Stimulated activated CD4-positive, alpha-beta T cell treated with anti-CD3 and anti-CD28 coated beads, Interleukin-15, amount 100 ng/mL, for 1 hour (primary cell): ENCODE measurements at regions not wholly inside any gene's neighbourhood (a gene's known extent, or its start where the extent isn't known, plus 50 kb on each side); places are given as distances from the start of the nearest gene placed in this dataset.

Experiments
- DNase-seq, 2 donors: peaks; one replicate each; pipeline ENCODE4 v3.0.0-alpha.2; 2020; ENCODE audit warnings: low read depth in 1 of 2, low spot score in 1 of 2

DNA sequence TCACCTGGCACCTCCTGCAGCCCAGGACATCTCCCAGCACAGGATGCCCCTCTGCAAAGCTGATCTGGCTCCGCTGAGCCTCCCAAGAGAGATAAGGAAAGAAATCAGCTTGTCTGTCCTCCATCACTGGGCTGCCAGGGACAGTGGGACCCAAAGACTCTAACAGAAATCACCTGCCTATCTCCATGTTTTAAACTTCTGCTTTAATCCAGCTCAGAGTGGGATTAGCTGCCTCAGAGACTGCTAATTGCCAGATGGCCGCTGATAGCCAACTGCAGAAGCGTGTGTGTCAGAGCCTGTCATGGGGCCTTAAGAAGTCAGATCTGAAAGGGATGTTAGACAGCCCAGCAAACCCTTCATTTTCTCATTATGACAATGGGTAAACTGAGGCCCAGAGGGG lies 389.4 kb upstream of the KLHL29 start:
- no peak for DNase-seq

GRCh38 chr2:22996911-22997310 lies 388.1 kb upstream of the KLHL29 start:
- DNase-seq, result no peak

DNA sequence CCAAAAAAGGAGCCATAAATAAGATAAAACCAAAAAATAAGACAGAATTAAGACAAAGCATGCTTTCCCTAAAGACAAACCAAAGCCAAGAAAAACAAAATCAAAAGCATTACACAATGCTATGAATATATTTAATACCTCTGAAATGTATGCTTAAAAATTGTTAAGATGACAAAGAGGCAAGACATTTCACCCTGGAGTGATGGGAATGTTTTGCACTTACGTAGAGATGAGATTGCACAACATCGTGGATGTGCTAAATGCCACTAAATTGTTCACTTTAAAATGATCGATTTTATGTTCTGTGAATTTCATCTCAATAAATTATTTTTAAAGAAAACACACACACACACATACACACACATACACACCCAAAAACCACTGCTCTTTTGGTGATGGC lies 386.6 kb upstream of the KLHL29 start:
- no peak for DNase-seq

GRCh38 chr2:22999951-23000350 lies 385.0 kb upstream of the KLHL29 start:
- no peak for DNase-seq

GRCh38 chr2:23002234-23002633 lies 382.7 kb upstream of the KLHL29 start:
- DNase-seq, result no peak

GRCh38 chr2:23005469-23005868 lies 379.5 kb upstream of the KLHL29 start:
- DNase-seq, result no peak

- DNase-seq, result no peak
These were observed 377.2 kb upstream of the KLHL29 start for GRCh38 chr2:23007631-23008235.

DNA sequence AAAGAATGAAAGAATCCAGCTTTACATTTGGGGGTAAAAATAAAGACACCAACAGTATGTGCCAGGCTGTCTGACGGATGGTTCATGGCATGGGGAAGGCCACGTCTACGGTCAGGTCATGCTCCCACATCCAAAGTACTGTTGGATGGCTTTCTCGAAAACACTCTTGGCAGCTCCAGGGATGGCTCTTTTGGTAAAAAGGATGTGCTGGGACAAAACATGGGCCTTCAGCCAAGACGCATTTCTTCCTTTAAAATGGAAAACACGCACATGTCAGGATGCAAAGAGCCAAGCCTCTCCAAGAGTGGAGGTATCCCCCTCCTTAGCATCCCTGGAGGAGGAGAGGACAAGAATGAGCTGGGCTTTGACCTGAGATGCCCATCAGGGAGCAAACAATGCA lies 376.5 kb upstream of the KLHL29 start:
- DNase-seq, result no peak

DNA sequence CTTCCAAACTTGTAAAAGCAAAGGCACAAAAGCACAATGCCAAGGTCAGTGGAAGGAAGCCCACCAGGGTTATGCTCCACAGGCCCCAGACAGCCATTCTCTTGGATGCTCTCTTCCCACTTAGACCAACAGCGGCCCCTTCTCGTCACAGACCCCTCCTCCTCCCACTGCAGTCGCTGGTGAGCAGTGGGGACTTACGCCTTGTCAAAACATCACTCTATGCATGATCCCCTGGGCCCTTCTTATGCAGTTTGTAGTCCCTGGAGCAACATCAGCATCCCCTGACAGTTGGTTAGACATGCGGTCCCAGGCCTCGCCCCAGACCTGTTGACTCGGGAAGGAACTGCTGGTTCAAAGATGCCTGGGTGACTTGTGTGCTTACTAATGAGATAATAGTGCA lies 376.0 kb upstream of the KLHL29 start:
- no peak for DNase-seq

- no peak for DNase-seq
These were observed 375.3 kb upstream of the KLHL29 start for GRCh38 chr2:23009545-23010149.

DNA sequence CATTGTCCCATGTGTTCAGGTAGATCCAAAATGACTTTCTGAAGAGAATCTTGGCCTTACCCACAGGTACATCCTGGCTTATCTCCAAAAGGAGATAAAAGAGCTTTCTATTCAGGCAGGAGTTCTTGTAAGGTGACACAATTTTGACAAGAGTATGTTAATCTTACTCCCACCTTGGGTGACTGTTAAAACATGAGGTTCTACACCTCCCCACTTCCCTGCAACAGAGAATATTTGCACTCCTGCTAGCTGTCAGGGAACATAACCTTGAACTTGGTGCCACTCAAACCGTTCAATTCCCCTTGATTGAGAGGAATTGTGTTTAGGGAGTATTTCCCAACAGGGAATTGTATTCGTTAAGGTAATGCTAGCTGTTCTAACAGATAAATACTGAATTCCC lies 372.5 kb upstream of the KLHL29 start:
- DNase-seq, result no peak

GRCh38 chr2:23015651-23016200 lies 369.3 kb upstream of the KLHL29 start:
- no peak for DNase-seq

- no peak for DNase-seq
These were observed 365.5 kb upstream of the KLHL29 start for GRCh38 chr2:23019476-23019875.

- no peak for DNase-seq
These were observed 364.3 kb upstream of the KLHL29 start for GRCh38 chr2:23020659-23021058.

- no peak for DNase-seq
These were observed 363.5 kb upstream of the KLHL29 start for GRCh38 chr2:23021311-23022120.

DNA sequence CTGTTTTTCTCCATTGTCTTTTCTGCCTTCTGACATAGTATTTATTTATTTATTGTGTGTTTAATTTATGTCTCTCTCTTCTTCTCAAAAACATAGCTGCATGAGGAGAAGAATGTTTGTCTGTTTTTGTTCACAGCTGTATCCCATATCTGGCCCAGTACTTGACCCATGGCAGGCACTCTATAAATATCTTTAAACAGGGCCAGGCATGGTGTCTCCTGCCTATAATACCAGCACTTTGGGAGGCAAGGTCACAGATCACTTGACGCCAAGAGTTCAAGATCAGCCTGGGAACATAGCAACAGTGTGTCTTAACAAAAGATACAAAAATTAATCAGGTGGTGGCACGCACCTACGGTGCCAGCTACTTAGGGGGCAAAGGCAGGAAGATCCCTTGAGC lies 361.3 kb upstream of the KLHL29 start:
- DNase-seq, result no peak

DNA sequence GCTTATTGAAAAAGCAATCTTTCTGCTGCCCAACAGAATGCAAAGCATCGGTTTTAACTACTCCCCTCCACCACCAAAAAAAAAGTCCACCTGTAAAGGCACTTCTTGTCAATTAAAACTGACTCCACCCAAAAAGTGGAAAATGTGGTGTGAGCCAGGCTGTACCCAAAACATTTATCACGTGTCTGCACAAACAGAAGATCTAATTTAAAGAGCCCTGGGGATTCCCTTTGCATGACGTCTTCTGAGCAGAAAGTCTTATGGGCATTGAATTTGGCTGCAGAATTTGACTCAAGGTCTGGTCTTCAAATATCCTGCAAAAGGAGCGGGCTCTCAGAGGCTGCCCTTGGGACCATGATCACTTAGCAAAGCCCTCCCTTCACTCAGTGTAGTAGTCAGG lies 358.3 kb upstream of the KLHL29 start:
- DNase-seq, result no peak

GRCh38 chr2:23027396-23027795 lies 357.6 kb upstream of the KLHL29 start:
- DNase-seq, result no peak

GRCh38 chr2:23028106-23028505 lies 356.9 kb upstream of the KLHL29 start:
- no peak for DNase-seq

GRCh38 chr2:23029111-23029510 lies 355.9 kb upstream of the KLHL29 start:
- no peak for DNase-seq

- no peak for DNase-seq
These were observed 355.0 kb upstream of the KLHL29 start for GRCh38 chr2:23029951-23030350.

DNA sequence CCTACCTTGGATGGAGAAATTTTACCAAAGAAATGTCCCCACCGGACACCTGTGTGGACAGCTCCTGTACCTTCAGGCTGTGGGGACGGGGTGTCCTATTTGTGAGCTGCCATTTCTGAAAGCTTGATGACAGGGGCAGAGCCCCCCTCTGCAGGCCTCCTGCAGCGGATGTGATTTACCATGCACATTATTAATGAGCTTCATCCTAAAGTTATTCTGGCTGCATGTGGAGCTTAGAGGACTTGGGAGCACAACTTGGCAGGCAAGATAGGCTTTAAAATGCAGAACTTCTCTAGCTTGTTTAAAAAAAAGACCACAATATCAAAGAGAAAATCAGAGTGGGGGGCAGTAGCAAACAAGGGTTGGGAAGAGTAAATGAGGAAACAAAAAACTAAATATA lies 350.0 kb upstream of the KLHL29 start:
- no peak for DNase-seq
